Nephron (organoid): ENCODE measurements at regions not wholly inside any gene's neighbourhood (a gene's known extent, or its start where the extent isn't known, plus 50 kb on each side); places are given as distances from the start of the nearest gene placed in this dataset.

Source experiments
- H3K27ac Mint-ChIP-seq, 3 experiments: 2 replicates each; pipeline ENCODE4 v1.8.0; 2020; ENCODE audit warnings: mixed read lengths in 3 of 3, mild to moderate bottlenecking in 2 of 3, moderate library complexity in 1 of 3
- H3K27me3 Mint-ChIP-seq: 2 replicates; pipeline ENCODE4 v1.8.0; 2021; ENCODE audit warnings: low read depth, mild to moderate bottlenecking, moderate library complexity, mixed read lengths
- H3K36me3 Mint-ChIP-seq: 2 replicates; pipeline ENCODE4 v1.8.0; 2020; ENCODE audit warnings: low read depth, mixed read lengths
- H3K4me1 Mint-ChIP-seq: 2 replicates; pipeline ENCODE4 v1.8.0; 2020; ENCODE audit warnings: mixed read lengths
- H3K4me3 Mint-ChIP-seq, 3 experiments: 2 replicates each; pipeline ENCODE4 v1.8.0; 2020; ENCODE audit warnings: mild to moderate bottlenecking in 3 of 3, mixed read lengths in 3 of 3, moderate library complexity in 2 of 3
- H3K9me3 Mint-ChIP-seq: 2 replicates; pipeline ENCODE4 v1.8.0; 2020; ENCODE audit warnings: mixed read lengths
- TF ChIP-seq, protein P1 (sequence below), 3 experiments: fragments of 200-600 bp; sonication (generic); IDR thresholded peaks; one replicate each; pipeline ENCODE4 v1.5.0; 2021; ENCODE audit warnings: antibody characterized with exemption in 3 of 3; ENCODE audit not compliant: unreplicated experiment in 3 of 3

DNA sequence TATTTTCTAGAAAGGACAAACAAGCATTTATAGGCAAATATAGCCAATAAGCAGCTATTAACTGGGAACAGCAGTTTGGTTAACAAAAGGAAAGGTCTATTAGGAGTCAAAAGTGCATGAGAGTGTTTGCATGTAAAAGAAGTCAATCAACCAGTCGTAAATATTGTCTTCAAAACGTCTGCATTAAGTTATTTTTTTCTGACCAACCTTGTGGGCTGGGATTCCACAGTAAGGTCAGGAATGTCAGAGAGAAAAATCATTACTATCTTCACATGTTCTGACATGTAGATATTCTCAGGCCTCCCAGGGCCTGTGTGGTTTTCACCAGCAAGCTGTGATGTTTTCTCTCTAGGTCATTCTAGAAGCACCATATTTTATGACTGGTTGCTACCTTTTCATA lies 922.5 kb downstream of the SUCLG1 start:
- H3K4me3 Mint-ChIP-seq = no peak overlapping the region
- no peaks in the 10 kb centered on the region for H3K36me3 Mint-ChIP-seq
- TF ChIP-seq, protein P1, sequence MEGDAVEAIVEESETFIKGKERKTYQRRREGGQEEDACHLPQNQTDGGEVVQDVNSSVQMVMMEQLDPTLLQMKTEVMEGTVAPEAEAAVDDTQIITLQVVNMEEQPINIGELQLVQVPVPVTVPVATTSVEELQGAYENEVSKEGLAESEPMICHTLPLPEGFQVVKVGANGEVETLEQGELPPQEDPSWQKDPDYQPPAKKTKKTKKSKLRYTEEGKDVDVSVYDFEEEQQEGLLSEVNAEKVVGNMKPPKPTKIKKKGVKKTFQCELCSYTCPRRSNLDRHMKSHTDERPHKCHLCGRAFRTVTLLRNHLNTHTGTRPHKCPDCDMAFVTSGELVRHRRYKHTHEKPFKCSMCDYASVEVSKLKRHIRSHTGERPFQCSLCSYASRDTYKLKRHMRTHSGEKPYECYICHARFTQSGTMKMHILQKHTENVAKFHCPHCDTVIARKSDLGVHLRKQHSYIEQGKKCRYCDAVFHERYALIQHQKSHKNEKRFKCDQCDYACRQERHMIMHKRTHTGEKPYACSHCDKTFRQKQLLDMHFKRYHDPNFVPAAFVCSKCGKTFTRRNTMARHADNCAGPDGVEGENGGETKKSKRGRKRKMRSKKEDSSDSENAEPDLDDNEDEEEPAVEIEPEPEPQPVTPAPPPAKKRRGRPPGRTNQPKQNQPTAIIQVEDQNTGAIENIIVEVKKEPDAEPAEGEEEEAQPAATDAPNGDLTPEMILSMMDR (IDR thresholded peaks at IDR 0.05; ENCODE audit: unreplicated experiment in 3 of 3) = no peak
- H3K27me3 Mint-ChIP-seq = no peaks in the 10 kb centered on the region
- no peaks in the 10 kb centered on the region for H3K9me3 Mint-ChIP-seq
- no peaks in the 10 kb centered on the region for H3K4me1 Mint-ChIP-seq
- no peak overlapping the region for H3K27ac Mint-ChIP-seq

DNA sequence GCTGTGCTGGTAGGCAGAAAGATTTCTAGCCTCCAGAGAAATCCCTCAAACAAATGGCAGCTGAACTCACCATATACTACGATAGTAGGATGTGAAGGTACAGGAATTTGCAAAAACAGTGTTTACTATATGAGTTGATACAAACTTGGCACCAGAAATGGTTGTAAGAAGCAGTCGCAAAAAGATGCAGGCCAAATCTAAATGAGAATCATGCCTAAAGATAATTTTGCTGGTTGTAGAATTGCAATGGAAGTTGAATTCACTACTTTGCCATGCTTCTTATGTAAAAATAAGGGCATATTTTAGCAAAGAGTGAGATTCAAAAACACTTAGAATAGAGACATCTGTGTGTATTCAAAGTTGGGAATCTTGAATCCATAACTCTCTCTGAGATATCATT lies 924.7 kb downstream of the SUCLG1 start:
- Mint-ChIP-seq H3K27me3 (no peaks in the 10 kb centered on the region), H3K4me3 (no peak overlapping the region), H3K4me1 (no peaks in the 10 kb centered on the region), H3K36me3 (no peaks in the 10 kb centered on the region), H3K9me3 (no peaks in the 10 kb centered on the region), H3K27ac (no peak overlapping the region)
- TF ChIP-seq, protein P1 (IDR thresholded peaks at IDR 0.05; ENCODE audit: unreplicated experiment in 3 of 3) = no peak

DNA sequence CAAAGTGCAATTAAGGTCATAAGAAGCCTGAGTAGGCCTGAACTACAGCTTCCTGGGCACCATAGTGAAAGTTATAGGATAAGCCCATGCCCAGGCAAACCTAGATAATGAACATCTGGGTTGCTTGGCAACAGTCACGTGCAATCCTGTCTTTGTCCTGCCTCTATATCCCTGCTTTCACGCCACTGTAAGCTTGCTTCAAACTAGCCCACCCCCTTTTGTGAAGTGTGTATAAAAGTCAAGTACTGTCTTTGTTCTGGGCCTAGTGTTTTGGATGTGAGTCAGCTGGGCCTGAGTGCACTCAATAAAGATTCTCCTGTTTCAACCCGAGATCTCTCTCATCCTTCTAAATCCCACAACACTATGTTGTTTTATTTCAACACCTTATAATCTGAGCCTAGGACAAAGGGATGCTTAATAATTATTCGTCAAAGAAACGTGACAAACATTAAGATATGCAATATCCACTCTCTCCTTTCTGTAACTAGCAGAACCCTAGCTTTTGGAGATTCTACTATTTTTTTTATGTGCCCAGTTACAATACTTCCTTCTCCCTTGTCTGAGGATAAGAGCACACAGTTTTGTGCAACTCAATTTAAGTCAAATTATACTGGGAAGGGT lies 927.8 kb downstream of the SUCLG1 start:
- no peak overlapping the region for H3K4me3 Mint-ChIP-seq
- no peaks in the 10 kb centered on the region for H3K36me3 Mint-ChIP-seq
- no peaks in the 10 kb centered on the region for H3K9me3 Mint-ChIP-seq
- H3K27me3 Mint-ChIP-seq = no peaks in the 10 kb centered on the region
- TF ChIP-seq, protein P1 (IDR thresholded peaks at IDR 0.05; ENCODE audit: unreplicated experiment in 3 of 3) = no peak
- no peaks in the 10 kb centered on the region for H3K4me1 Mint-ChIP-seq
- no peak overlapping the region for H3K27ac Mint-ChIP-seq

DNA sequence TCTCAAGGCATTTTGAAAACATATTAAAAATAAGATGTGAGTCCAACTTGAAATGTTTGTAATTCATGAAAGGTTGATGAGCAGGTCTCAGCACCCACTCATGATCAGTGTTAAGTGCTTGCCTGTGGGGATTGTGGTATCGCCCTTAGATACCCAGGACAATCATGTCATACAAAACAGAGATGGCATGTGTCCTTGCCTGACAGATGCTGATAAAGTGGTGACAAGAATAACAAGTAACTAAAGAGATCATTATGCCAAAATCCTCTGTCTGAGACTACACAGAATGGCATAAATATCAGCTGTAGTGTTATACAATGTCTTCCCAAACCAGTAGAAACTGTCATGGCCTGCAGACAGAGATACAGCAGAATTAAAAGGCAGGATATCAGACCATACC lies 930.3 kb downstream of the SUCLG1 start:
- Mint-ChIP-seq H3K4me1 (no peaks in the 10 kb centered on the region), H3K27me3 (no peaks in the 10 kb centered on the region), H3K36me3 (no peaks in the 10 kb centered on the region), H3K4me3 (no peak overlapping the region), H3K27ac (no peak overlapping the region), H3K9me3 (no peaks in the 10 kb centered on the region)
- TF ChIP-seq, protein P1 (IDR thresholded peaks at IDR 0.05; ENCODE audit: unreplicated experiment in 3 of 3) = no peak

DNA sequence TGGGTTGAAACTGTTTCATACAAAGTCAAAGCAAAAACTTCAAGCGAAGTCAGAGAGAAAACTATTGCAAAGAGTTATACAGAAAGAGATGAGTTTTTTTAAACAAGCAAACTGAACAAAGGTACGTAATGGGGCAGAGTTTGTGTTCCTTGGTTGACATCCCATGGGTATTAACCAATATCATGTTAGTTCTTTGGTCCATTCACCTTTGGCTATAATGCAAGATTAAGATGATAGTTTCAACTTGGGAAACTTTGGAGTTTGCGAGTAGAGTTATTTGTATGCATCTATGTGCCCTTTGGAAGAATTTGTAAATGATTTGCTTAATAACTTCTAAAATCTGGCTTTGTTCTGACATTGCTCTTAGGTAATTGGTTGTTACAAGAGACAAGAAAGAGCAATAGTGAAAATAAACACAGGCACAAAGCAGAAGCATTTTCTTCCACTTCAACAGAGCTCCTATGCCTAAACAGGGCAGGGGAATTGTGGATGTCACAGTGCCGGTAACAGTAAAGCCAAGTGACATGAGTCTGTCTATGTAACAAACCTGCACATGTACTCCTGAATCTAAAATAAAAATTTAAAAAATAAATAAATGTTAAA lies 936.1 kb downstream of the SUCLG1 start:
- H3K4me1 Mint-ChIP-seq = no peaks in the 10 kb centered on the region
- H3K27ac Mint-ChIP-seq = no peak overlapping the region
- no peaks in the 10 kb centered on the region for H3K36me3 Mint-ChIP-seq
- H3K4me3 Mint-ChIP-seq = no peak overlapping the region
- H3K27me3 Mint-ChIP-seq = no peaks in the 10 kb centered on the region
- TF ChIP-seq, protein P1 (IDR thresholded peaks at IDR 0.05; ENCODE audit: unreplicated experiment in 3 of 3) = no peak
- peaks cover 5% of the 10 kb centered on the region for H3K9me3 Mint-ChIP-seq
